Natural killer cell treated with Interleukin-12 subunit alpha and Interleukin-12 subunit beta and Interleukin-15 and Interleukin-18, amount 100 ng/mL, for 72 hours (primary cell): ENCODE measurements at regions not wholly inside any gene's neighbourhood (a gene's known extent, or its start where the extent isn't known, plus 50 kb on each side); places are given as distances from the start of the nearest gene placed in this dataset.
"Not testable (repeated sequence)": the region's sequence is repeated elsewhere in the genome, so short reads cannot be mapped to it uniquely, and the experiment has no call there.

Source experiments
- ATAC-seq, 2 donors: fragments of 150-1000 bp; cut with Tn5 transposase in 1 of 2; sonication (Bioruptor Pico), chemical (Tn5 transposase) in 1 of 2; 2 replicates each; pipeline ENCODE4 v1.10.0; 2021
- DNase-seq: peaks from one replicate; pipeline ENCODE4 v3.0.0; 2022; ENCODE audit warnings: low spot score
- H3K27ac Mint-ChIP-seq, 2 donors: 1 replicate in 1 of 2; 2 replicates in 1 of 2; pipeline ENCODE4 v1.8.0; 2022; ENCODE audit warnings: mixed read lengths in 2 of 2, mild to moderate bottlenecking in 1 of 2, moderate library complexity in 1 of 2
- H3K27me3 Mint-ChIP-seq, 2 donors: 1 replicate in 1 of 2; 2 replicates in 1 of 2; pipeline ENCODE4 v1.8.0; 2022; ENCODE audit warnings: mixed read lengths in 2 of 2
- H3K36me3 Mint-ChIP-seq: one replicate; pipeline ENCODE4 v1.8.0; 2022; ENCODE audit warnings: mixed read lengths
- H3K4me1 Mint-ChIP-seq, 2 donors: 1 replicate in 1 of 2; 2 replicates in 1 of 2; pipeline ENCODE4 v1.8.0; 2022; ENCODE audit warnings: low read depth in 2 of 2, mixed read lengths in 2 of 2, mild to moderate bottlenecking in 1 of 2
- H3K4me3 Mint-ChIP-seq: one replicate; pipeline ENCODE4 v1.8.0; 2022; ENCODE audit warnings: mixed read lengths
- H3K9me3 Mint-ChIP-seq: 2 replicates; pipeline ENCODE4 v1.8.0; 2022; ENCODE audit warnings: mixed read lengths

GRCh38 chr20:53725575-53725970 is 131.9 kb upstream of the ZNF217 start:
- Mint-ChIP-seq H3K36me3 (no peaks in the 10 kb centered on the region), H3K27ac (no peak overlapping the region), H3K9me3 (no peaks in the 10 kb centered on the region), H3K27me3 (no peaks in the 10 kb centered on the region), H3K4me3 (no peak overlapping the region), H3K4me1 (peaks cover 20 to 28% of the 10 kb centered on the region in 2 donors)
- DNase-seq (no peak), ATAC-seq (no peak)

GRCh38 chr20:53723621-53724020 is 130.0 kb upstream of the ZNF217 start:
- no peaks in the 10 kb centered on the region for H3K9me3 Mint-ChIP-seq
- H3K27me3 Mint-ChIP-seq = no peaks in the 10 kb centered on the region
- ATAC-seq = no peak
- DNase-seq = no peak
- peak overlapping the region in 1 of 2 donors; percentile 43 for H3K27ac Mint-ChIP-seq
- no peaks in the 10 kb centered on the region for H3K36me3 Mint-ChIP-seq
- H3K4me1 Mint-ChIP-seq = peaks cover 13 to 22% of the 10 kb centered on the region in 2 donors
- no peak overlapping the region for H3K4me3 Mint-ChIP-seq

- H3K9me3 Mint-ChIP-seq = no peaks in the 10 kb centered on the region
- DNase-seq (no peak), ATAC-seq (no peak)
- no peaks in the 10 kb centered on the region for H3K36me3 Mint-ChIP-seq
- no peak overlapping the region for H3K27ac Mint-ChIP-seq
- no peaks in the 10 kb centered on the region for H3K27me3 Mint-ChIP-seq
- H3K4me1 Mint-ChIP-seq = peaks cover 9 to 16% of the 10 kb centered on the region in 2 donors
- H3K4me3 Mint-ChIP-seq = no peak overlapping the region
These were observed 129.4 kb upstream of the ZNF217 start for GRCh38 chr20:53723045-53723444.

- H3K4me3 Mint-ChIP-seq = no peak overlapping the region
- no peak for DNase-seq
- no peaks in the 10 kb centered on the region for H3K27me3 Mint-ChIP-seq
- no peaks in the 10 kb centered on the region for H3K36me3 Mint-ChIP-seq
- ATAC-seq = no peak
- no peaks in the 10 kb centered on the region for H3K9me3 Mint-ChIP-seq
- H3K4me1 Mint-ChIP-seq = peaks cover 9 to 14% of the 10 kb centered on the region in 2 donors
- no peak overlapping the region for H3K27ac Mint-ChIP-seq
These were observed 128.9 kb upstream of the ZNF217 start for GRCh38 chr20:53722515-53723036.

- not testable (repeated sequence) for H3K9me3 Mint-ChIP-seq, H3K4me3 Mint-ChIP-seq, H3K27me3 Mint-ChIP-seq, H3K36me3 Mint-ChIP-seq, ATAC-seq, DNase-seq
- Mint-ChIP-seq H3K27ac (peak overlapping the region in 1 of 2 donors; percentile 80), H3K4me1 (peaks cover 9 to 14% of the 10 kb centered on the region in 2 donors)
These were observed 127.9 kb upstream of the ZNF217 start for GRCh38 chr20:53721445-53721963.

- H3K36me3 Mint-ChIP-seq, H3K27ac Mint-ChIP-seq, ATAC-seq, H3K4me3 Mint-ChIP-seq, H3K9me3 Mint-ChIP-seq, DNase-seq, H3K27me3 Mint-ChIP-seq: not testable (repeated sequence)
- H3K4me1 Mint-ChIP-seq = peaks cover 13 to 14% of the 10 kb centered on the region in 2 donors
These were observed 125.6 kb upstream of the ZNF217 start for GRCh38 chr20:53719171-53719803.

GRCh38 chr20:53718142-53719021 is 124.7 kb upstream of the ZNF217 start:
- Mint-ChIP-seq H3K9me3 (no peaks in the 10 kb centered on the region), H3K27ac (no peak overlapping the region), H3K4me1 (peaks cover 9 to 10% of the 10 kb centered on the region in 2 donors), H3K4me3 (no peak overlapping the region), H3K27me3 (peaks cover 0 to 2% of the 10 kb centered on the region in 2 donors), H3K36me3 (no peaks in the 10 kb centered on the region)
- ATAC-seq = no peak
- DNase-seq = no peak

- Mint-ChIP-seq H3K9me3 (no peaks in the 10 kb centered on the region), H3K27me3 (peaks cover 0 to 2% of the 10 kb centered on the region in 2 donors), H3K4me3 (no peak overlapping the region), H3K27ac (peak overlapping the region in 1 of 2 donors; percentile 12), H3K36me3 (no peaks in the 10 kb centered on the region), H3K4me1 (peaks cover 5 to 10% of the 10 kb centered on the region in 2 donors)
- no peak for DNase-seq
- ATAC-seq = no peak
These were observed 122.8 kb upstream of the ZNF217 start for GRCh38 chr20:53716395-53716794.

- H3K4me3 Mint-ChIP-seq = no peak overlapping the region
- no peaks in the 10 kb centered on the region for H3K9me3 Mint-ChIP-seq
- peaks cover 0 to 2% of the 10 kb centered on the region in 2 donors for H3K27me3 Mint-ChIP-seq
- no peak for ATAC-seq
- no peaks in the 10 kb centered on the region for H3K36me3 Mint-ChIP-seq
- H3K4me1 Mint-ChIP-seq = peaks cover 2 to 7% of the 10 kb centered on the region in 2 donors
- peak overlapping the region; percentile 25 to 56 for H3K27ac Mint-ChIP-seq
- DNase-seq = no peak
These were observed 120.9 kb upstream of the ZNF217 start for GRCh38 chr20:53714524-53714923.

- no peak overlapping the region for H3K4me3 Mint-ChIP-seq
- peaks cover 0 to 4% of the 10 kb centered on the region in 2 donors for H3K27me3 Mint-ChIP-seq
- H3K9me3 Mint-ChIP-seq = no peaks in the 10 kb centered on the region
- no peak for ATAC-seq
- no peak for DNase-seq
- H3K4me1 Mint-ChIP-seq = peaks cover 13 to 15% of the 10 kb centered on the region in 2 donors
- no peaks in the 10 kb centered on the region for H3K36me3 Mint-ChIP-seq
- H3K27ac Mint-ChIP-seq = peak overlapping the region; percentile 25 to 56
These were observed 119.9 kb upstream of the ZNF217 start for GRCh38 chr20:53713328-53714056.

GRCh38 chr20:53712212-53712977 is 118.8 kb upstream of the ZNF217 start:
- ATAC-seq (no peak), DNase-seq (no peak)
- no peaks in the 10 kb centered on the region for H3K36me3 Mint-ChIP-seq
- H3K4me1 Mint-ChIP-seq = peaks cover 24 to 26% of the 10 kb centered on the region in 2 donors
- H3K27ac Mint-ChIP-seq = no peak overlapping the region
- H3K9me3 Mint-ChIP-seq = no peaks in the 10 kb centered on the region
- H3K4me3 Mint-ChIP-seq = no peak overlapping the region
- H3K27me3 Mint-ChIP-seq = peaks cover 0 to 4% of the 10 kb centered on the region in 2 donors

- ATAC-seq = no peak
- Mint-ChIP-seq H3K4me3 (no peak overlapping the region), H3K27ac (no peak overlapping the region), H3K9me3 (no peaks in the 10 kb centered on the region), H3K4me1 (peaks cover 32 to 35% of the 10 kb centered on the region in 2 donors), H3K27me3 (peaks cover 0 to 4% of the 10 kb centered on the region in 2 donors), H3K36me3 (no peaks in the 10 kb centered on the region)
- DNase-seq = no peak
These were observed 117.9 kb upstream of the ZNF217 start for GRCh38 chr20:53711333-53712211.
